ENCODE measurements at regions not wholly inside any gene's neighbourhood (a gene's known extent, or its start where the extent isn't known, plus 50 kb on each side); places are given as distances from the start of the nearest gene placed in this dataset.

DNA sequence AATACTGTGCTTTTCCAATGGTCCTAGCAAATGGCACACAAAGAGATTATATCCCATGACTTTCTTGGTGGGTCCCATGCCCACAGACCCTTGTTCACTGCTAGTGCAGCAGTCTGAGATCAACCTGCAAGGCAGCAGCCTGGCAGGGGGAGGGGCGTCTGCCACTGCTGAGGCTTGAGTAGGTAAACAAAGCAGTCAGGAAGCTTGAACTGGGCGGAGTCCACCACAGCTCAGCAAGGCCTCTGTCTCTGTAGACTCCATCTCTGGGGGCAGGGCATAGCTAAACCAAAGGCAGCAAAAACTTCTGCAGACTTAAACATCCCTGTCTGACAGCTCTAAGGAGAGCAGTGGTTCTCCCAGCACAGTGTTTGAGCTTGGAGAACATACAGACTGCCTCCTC is 82.9 kb downstream of the ZNF737 start:
- DNase-seq: no peak
- H3K4me1 ChIP-seq (ENCODE audit: insufficient read depth): no peaks in the 10 kb centered on the region
- H3K4me3 ChIP-seq: no peak overlapping the region
- WGBS, 3 donors: 68 to 75% (median 72%) methylated on average over 2 of the region's 2 CpGs
- no peaks in the 10 kb centered on the region for H3K9me3 ChIP-seq
- intact Hi-C loops (cut with DNase I): no loop called here
- H3K36me3 ChIP-seq: no peaks in the 10 kb centered on the region
- TF ChIP-seq POLR2A (IDR thresholded peaks at IDR 0.05) (no peak), EP300 (IDR thresholded peaks at IDR 0.05) (no peak), CTCF (IDR thresholded peaks at IDR 0.05) (no peak)
- H3K27me3 ChIP-seq: no peaks in the 10 kb centered on the region
- no peak overlapping the region for H3K27ac ChIP-seq

DNA sequence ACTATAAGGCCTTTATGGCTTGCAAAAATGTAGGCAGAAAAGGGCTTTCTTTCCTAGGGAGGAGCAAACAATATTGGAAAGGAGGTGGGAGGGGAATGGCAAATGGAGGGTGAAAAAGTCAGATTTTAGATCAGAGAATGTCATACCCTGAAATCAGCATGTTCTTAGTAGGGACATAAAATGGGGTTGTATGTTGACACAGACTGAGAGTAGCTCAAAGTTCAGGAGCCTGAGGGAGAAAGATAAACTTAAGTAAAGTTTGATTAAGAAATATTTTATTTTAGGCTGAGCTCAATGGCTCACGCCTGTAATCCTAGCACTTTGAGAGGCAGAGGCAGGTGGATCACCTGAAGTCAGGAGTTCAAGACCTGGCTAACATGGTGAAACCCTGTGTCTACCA is 83.8 kb downstream of the ZNF737 start:
- Histone ChIP-seq H3K9me3 (no peaks in the 10 kb centered on the region), H3K36me3 (no peaks in the 10 kb centered on the region), H3K4me1 (ENCODE audit: insufficient read depth) (no peaks in the 10 kb centered on the region), H3K27ac (no peak overlapping the region), H3K27me3 (no peaks in the 10 kb centered on the region), H3K4me3 (no peak overlapping the region)
- WGBS, 3 donors: 82 to 88% (median 84%) methylated on average over 1 of the region's 1 CpG
- intact Hi-C loops (cut with DNase I): no loop called here
- no peak for TF ChIP-seq CTCF (IDR thresholded peaks at IDR 0.05)
- no peak for TF ChIP-seq POLR2A (IDR thresholded peaks at IDR 0.05)
- TF ChIP-seq EP300 (IDR thresholded peaks at IDR 0.05): no peak
- no peak for DNase-seq

DNA sequence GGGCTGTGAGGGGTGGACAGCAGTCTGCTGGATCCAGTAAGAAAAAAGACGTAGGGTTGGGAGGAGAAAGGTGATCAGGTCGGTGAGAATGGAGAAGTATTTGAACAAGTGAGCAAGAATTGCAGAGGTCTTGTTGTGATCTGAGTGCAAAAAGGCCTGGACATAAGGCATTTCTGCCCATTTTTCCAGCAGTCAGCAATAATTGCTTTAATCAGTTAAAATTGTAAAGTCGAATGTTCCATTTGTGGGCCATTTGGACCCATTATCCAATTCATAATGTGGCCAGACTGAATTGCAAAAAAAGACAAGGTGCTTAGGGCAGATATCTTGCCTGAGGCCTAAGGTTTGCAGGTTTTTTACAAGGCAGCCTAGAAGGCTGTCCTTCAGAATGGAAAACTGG is 86.1 kb downstream of the ZNF737 start:
- 83 to 88% (median 86%) methylated on average over 3 of the region's 3 CpGs for WGBS, 3 donors
- Histone ChIP-seq H3K27ac (no peak overlapping the region), H3K9me3 (no peaks in the 10 kb centered on the region), H3K36me3 (no peaks in the 10 kb centered on the region), H3K4me1 (ENCODE audit: insufficient read depth) (no peaks in the 10 kb centered on the region), H3K4me3 (no peak overlapping the region), H3K27me3 (no peaks in the 10 kb centered on the region)
- no peak for TF ChIP-seq POLR2A (IDR thresholded peaks at IDR 0.05)
- no peak for TF ChIP-seq CTCF (IDR thresholded peaks at IDR 0.05)
- no peak for TF ChIP-seq EP300 (IDR thresholded peaks at IDR 0.05)
- no peak for DNase-seq
- intact Hi-C loops (cut with DNase I): no loop called here

- intact Hi-C loops (cut with DNase I): no loop called here
- Histone ChIP-seq H3K36me3 (no peaks in the 10 kb centered on the region), H3K27ac (no peak overlapping the region), H3K4me1 (ENCODE audit: insufficient read depth) (no peaks in the 10 kb centered on the region), H3K27me3 (no peaks in the 10 kb centered on the region), H3K4me3 (no peak overlapping the region), H3K9me3 (no peaks in the 10 kb centered on the region)
- WGBS, 3 donors: 82 to 88% (median 86%) methylated on average over 3 of the region's 3 CpGs
- TF ChIP-seq CTCF (IDR thresholded peaks at IDR 0.05) (no peak), POLR2A (IDR thresholded peaks at IDR 0.05) (no peak), EP300 (IDR thresholded peaks at IDR 0.05) (no peak)
- no peak for DNase-seq
Measured at GRCh38 chr19:20478936-20479335, 86.6 kb downstream of the ZNF737 start.

DNA sequence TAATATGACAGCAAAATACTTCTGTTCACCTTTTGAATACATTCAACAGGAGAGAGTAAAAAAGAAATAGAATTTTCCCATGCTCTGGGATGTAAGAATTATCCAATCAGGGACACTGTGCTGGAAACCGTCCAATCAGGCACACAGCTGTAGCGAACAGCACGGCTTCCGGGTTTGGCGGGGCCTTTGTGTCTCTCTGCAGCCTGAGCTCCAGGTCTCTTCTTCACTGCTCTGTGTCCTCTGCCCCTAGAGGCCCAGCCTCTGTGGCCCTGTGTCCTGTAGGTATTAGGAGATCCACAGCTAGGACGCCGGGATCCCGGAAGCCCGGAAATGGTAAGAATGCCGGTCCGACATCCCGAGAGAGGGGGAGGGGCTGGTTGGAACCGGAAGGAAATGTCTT is 92.7 kb downstream of the ZNF737 start:
- no peaks in the 10 kb centered on the region for H3K9me3 ChIP-seq
- no peak overlapping the region for H3K4me3 ChIP-seq
- no peak overlapping the region for H3K27ac ChIP-seq
- 91 to 95% (median 93%) methylated on average over 13 of the region's 13 CpGs for WGBS, 3 donors
- DNase-seq: no peak
- H3K27me3 ChIP-seq: no peaks in the 10 kb centered on the region
- peaks cover 3% of the 10 kb centered on the region for H3K4me1 ChIP-seq (ENCODE audit: insufficient read depth)
- H3K36me3 ChIP-seq: no peaks in the 10 kb centered on the region
- intact Hi-C loops (cut with DNase I): no loop called here
- no peak for TF ChIP-seq EP300 (IDR thresholded peaks at IDR 0.05)
- TF ChIP-seq POLR2A (IDR thresholded peaks at IDR 0.05): no peak
- no peak for TF ChIP-seq CTCF (IDR thresholded peaks at IDR 0.05)

Data from ovary (tissue), 7 donors.